Transverse colon (tissue), 4 donors: ENCODE measurements at regions not wholly inside any gene's neighbourhood (a gene's known extent, or its start where the extent isn't known, plus 50 kb on each side); places are given as distances from the start of the nearest gene placed in this dataset.
"Not testable (repeated sequence)": the region's sequence is repeated elsewhere in the genome, so short reads cannot be mapped to it uniquely, and the experiment has no call there.

ENCODE experiments used
- DNase-seq: peaks from one replicate; pipeline ENCODE4 v3.0.0-alpha.2; 2019
- H3K27ac ChIP-seq, 4 donors: fragments of 200-600 bp; sonication (generic); 2 replicates each; pipeline ENCODE4 v1.5.1; 2016 to 2018; ENCODE audit warnings: inconsistent platforms in 4 of 4
- H3K27me3 ChIP-seq: fragments of 200-600 bp; sonication (generic); 2 replicates; pipeline ENCODE4 v1.5.1; 2017; ENCODE audit warnings: inconsistent platforms
- H3K36me3 ChIP-seq, 4 donors: fragments of 200-600 bp; sonication (generic); 2 replicates each; pipeline ENCODE4 v1.5.1; 2017 to 2019; ENCODE audit warnings: inconsistent platforms in 4 of 4
- H3K4me1 ChIP-seq, 4 donors: fragments of 200-600 bp; sonication (generic); 2 replicates each; pipeline ENCODE4 v1.5.1; 2017 to 2020; ENCODE audit warnings: inconsistent platforms in 4 of 4
- H3K4me3 ChIP-seq, 4 donors: fragments of 200-600 bp; sonication (generic); 1 replicate in 1 of 4; 2 replicates in 3 of 4; pipeline versions ENCODE4 v1.5.1 to v1.6.1; 2017 to 2019; ENCODE audit warnings: inconsistent platforms in 4 of 4
- H3K9me3 ChIP-seq, 2 donors: fragments of 200-600 bp; sonication (generic); 2 replicates each; pipeline ENCODE4 v1.5.1; 2017 to 2019; ENCODE audit warnings: inconsistent platforms in 2 of 2
- CTCF ChIP-seq, 5 experiments: fragments of 200-600 bp in 3 of 5; fragments of 450-650 bp in 2 of 5; sonication (generic) in 3 of 5; IDR thresholded peaks; 1 replicate in 2 of 5; 2 replicates in 3 of 5; pipeline ENCODE4 v1.5.1; 2016 to 2017; ENCODE audit warnings: antibody characterized with exemption in 5 of 5, inconsistent platforms in 3 of 5, mild to moderate bottlenecking in 2 of 5, moderate library complexity in 1 of 5
- EP300 ChIP-seq: sonication (generic); formaldehyde crosslinking; IDR thresholded peaks from one replicate; pipeline ENCODE4 v1.6.1; 2017; ENCODE audit warnings: antibody characterized with exemption, low read depth
- POLR2A ChIP-seq: fragments of 450-650 bp; IDR thresholded peaks from one replicate; pipeline ENCODE4 v1.6.1; 2016; ENCODE audit warnings: antibody characterized with exemption, mild to moderate bottlenecking, moderate library complexity
- POLR2AphosphoS5 ChIP-seq, 3 donors: sonication (generic); formaldehyde crosslinking; IDR thresholded peaks; one replicate each; pipeline ENCODE4 v1.6.1; 2016; ENCODE audit warnings: antibody characterized with exemption in 3 of 3
- WGBS, 2 donors: methylation state at CpG; one replicate each; pipeline ENCODE4 v1.1.5; 2018; ENCODE audit warnings: low coverage in 1 of 2; 5-methylcytosine and 5-hydroxymethylcytosine counted together
- in situ Hi-C, 4 donors: fragments of 200-750 bp; cut with MboI; loops; one replicate each; pipeline versions ENCODE4 v1.15.0 to v1.15.1; 2017; ENCODE audit warnings: low sequenced_read_pairs in 3 of 4, low pct_ligation_motif_present in 1 of 4, low pct_unique_long_range_greater_than_20kb in 1 of 4
- intact Hi-C: fragments of 100-400 bp; cut with DNase I; formaldehyde crosslinking; loops from one replicate; pipeline ENCODE4 v1.15.1; 2023; ENCODE audit warnings: low total_unique reads

GRCh38 chr12:131437706-131438492, 273.0 kb upstream of the SFSWAP start:
- intact Hi-C loops, result no loop called here

GRCh38 chr12:131438493-131438835, 272.4 kb upstream of the SFSWAP start:
- intact Hi-C loops, H3K36me3 ChIP-seq, H3K4me3 ChIP-seq, H3K9me3 ChIP-seq, H3K27ac ChIP-seq, H3K4me1 ChIP-seq, DNase-seq: not testable (repeated sequence)
- peaks cover 23% of the 10 kb centered on the region for H3K27me3 ChIP-seq
- WGBS, 2 donors, result 48% methylated on average over 3 of the region's 3 CpGs; no CpG with 5 or more reads in 1 of the 2 donors
- in situ Hi-C loops, result loop anchor here in 1 of 4 donors (5.0 kb wide), 1 partner anchor 211 kb away; no protein-coding TSS in a partner anchor

More at GRCh38 chr12:131437706-131438492, 273.0 kb upstream of the SFSWAP start:
- Histone ChIP-seq H3K27ac (no peak overlapping the region), H3K9me3 (no peaks in the 10 kb centered on the region), H3K27me3 (peaks cover 23% of the 10 kb centered on the region), H3K4me3 (no peak overlapping the region), H3K36me3 (no peaks in the 10 kb centered on the region), H3K4me1 (no peaks in the 10 kb centered on the region)
- TF ChIP-seq CTCF (IDR thresholded peaks at IDR 0.05) (no peak), EP300 (no peak), POLR2AphosphoS5 (IDR thresholded peaks at IDR 0.05) (no peak), POLR2A (no peak)
- no peak for DNase-seq
- in situ Hi-C loops, result loop anchor here in 1 of 4 donors (5.0 kb wide), 1 partner anchor 211 kb away; no protein-coding TSS in a partner anchor
- 56% methylated on average over 9 of the region's 9 CpGs; no CpG with 5 or more reads in 1 of the 2 donors for WGBS, 2 donors

- H3K9me3 ChIP-seq, result no peaks in the 10 kb centered on the region
- intact Hi-C loops (no loop called here), in situ Hi-C loops (loop anchor here in 1 of 4 donors (5.0 kb wide), 1 partner anchor 212 kb away; no protein-coding TSS in a partner anchor)
- no peaks in the 10 kb centered on the region for H3K36me3 ChIP-seq
- TF ChIP-seq EP300 (no peak), POLR2AphosphoS5 (IDR thresholded peaks at IDR 0.05) (no peak), CTCF (IDR thresholded peaks at IDR 0.05) (no peak), POLR2A (no peak)
- DNase-seq, result no peak
- 53 to 65% methylated on average over 10 to 14 of the region's 14 CpGs for WGBS, 2 donors
- H3K27ac ChIP-seq, result no peak overlapping the region
- peaks cover 23% of the 10 kb centered on the region for H3K27me3 ChIP-seq
- no peaks in the 10 kb centered on the region for H3K4me1 ChIP-seq
- no peak overlapping the region for H3K4me3 ChIP-seq
Observed at GRCh38 chr12:131438881-131439280, 272.0 kb upstream of the SFSWAP start.

- H3K27ac ChIP-seq, intact Hi-C loops, DNase-seq, H3K9me3 ChIP-seq, H3K4me3 ChIP-seq, H3K36me3 ChIP-seq, H3K4me1 ChIP-seq: not testable (repeated sequence)
- WGBS, 2 donors, result no CpG with 5 or more reads among the region's 8 CpGs
- in situ Hi-C loops, result loop anchor here in 1 of 4 donors (5.0 kb wide), 1 partner anchor 212 kb away; no protein-coding TSS in a partner anchor
- peaks cover 16% of the 10 kb centered on the region for H3K27me3 ChIP-seq
Observed at GRCh38 chr12:131439752-131440151, 271.1 kb upstream of the SFSWAP start.

GRCh38 chr12:131440209-131441059, 270.5 kb upstream of the SFSWAP start:
- 100% methylated on average over 1 of the region's 21 CpGs for WGBS, 2 donors
- intact Hi-C loops, result not testable (repeated sequence)

More at GRCh38 chr12:131440209-131441059, 270.5 kb upstream of the SFSWAP start:
- H3K36me3 ChIP-seq, H3K9me3 ChIP-seq, H3K4me3 ChIP-seq, H3K27ac ChIP-seq, DNase-seq, in situ Hi-C loops, H3K4me1 ChIP-seq: not testable (repeated sequence)
- H3K27me3 ChIP-seq, result peaks cover 14% of the 10 kb centered on the region
